Panc1 (cell line): ENCODE measurements at regions not wholly inside any gene's neighbourhood (a gene's known extent, or its start where the extent isn't known, plus 50 kb on each side); places are given as distances from the start of the nearest gene placed in this dataset.

Source experiments
- ATAC-seq: fragments of 200-7000 bp; cut with Tn5 transposase; 2 replicates; pipeline ENCODE4 v1.9.1; 2020; ENCODE audit warnings: mild to moderate bottlenecking, moderate library complexity
- BruUV-seq: library from RNA; stranded (reverse); fragments of 400-500 nt; replicated peaks from 2 replicates; lab custom pipeline; 2021; lab: Mats Ljungman, UMichigan
- CTCF ChIA-PET: fragments of 300-600 bp; sonication (Branson Sonifier 250); formaldehyde crosslinking; loops from one replicate; lab custom pipeline; 2022; ENCODE audit warnings: antibody characterized with exemption; lab: Charles Lee
- POLR2A ChIA-PET: fragments of 300-600 bp; sonication (Branson Sonifier 250); formaldehyde crosslinking; loops from one replicate; lab custom pipeline; 2022; ENCODE audit warnings: antibody characterized with exemption; lab: Charles Lee
- DNase-seq: peaks from one replicate; pipeline ENCODE4 v3.0.0-alpha.2; 2010; ENCODE audit warnings: low read depth, low spot score
- H3K27ac ChIP-seq: 2 replicates; pipeline ENCODE4 v1.5.1; 2011; ENCODE audit warnings: mild to moderate bottlenecking, low read length, inconsistent platforms
- H3K27me3 ChIP-seq: fragments of 200-500 bp; sonication (Bioruptor generic); 2 replicates; pipeline ENCODE4 v1.6.0; 2014; ENCODE audit warnings: low read length, inconsistent platforms; ENCODE audit not compliant: control insufficient read depth, insufficient read depth
- H3K36me3 ChIP-seq: fragments of 200-500 bp; sonication (Bioruptor generic); 2 replicates; pipeline ENCODE4 v1.5.1; 2014; ENCODE audit warnings: inconsistent platforms, mild to moderate bottlenecking, low read length, moderate library complexity; ENCODE audit not compliant: control insufficient read depth, insufficient read depth
- H3K4me1 ChIP-seq: 2 replicates; pipeline ENCODE4 v1.5.1; 2011; ENCODE audit warnings: inconsistent platforms, mild to moderate bottlenecking, low read length, moderate library complexity; ENCODE audit not compliant: control insufficient read depth, insufficient read depth
- H3K4me3 ChIP-seq, 2 experiments: 2 replicates each; pipeline ENCODE4 v1.5.1; 2011 to 2012; ENCODE audit warnings: low read depth in 2 of 2, low read length in 2 of 2, mild to moderate bottlenecking in 2 of 2, inconsistent platforms in 1 of 2, moderate library complexity in 1 of 2
- H3K9me3 ChIP-seq: fragments of 200-500 bp; sonication (Bioruptor generic); 2 replicates; pipeline ENCODE4 v1.5.1; 2014; ENCODE audit warnings: low read depth, mild to moderate bottlenecking, inconsistent platforms, low read length, moderate library complexity; ENCODE audit not compliant: control insufficient read depth, insufficient read depth
- POLR2AphosphoS5 ChIP-seq: IDR thresholded peaks from 2 replicates; pipeline ENCODE4 v1.6.1; 2012; ENCODE audit warnings: mild to moderate bottlenecking, low read depth, low read length, moderate library complexity
- REST ChIP-seq, 2 experiments: IDR thresholded peaks; 2 replicates each; pipeline ENCODE4 v1.6.1; 2011 to 2012; ENCODE audit warnings: low read depth in 2 of 2, control low read depth in 1 of 2, low read length in 1 of 2, mild to moderate bottlenecking in 1 of 2, moderate library complexity in 1 of 2; ENCODE audit not compliant: insufficient read depth in 1 of 2
- SIN3A ChIP-seq: IDR thresholded peaks from 2 replicates; pipeline ENCODE4 v1.6.1; 2012; ENCODE audit warnings: low read depth, mild to moderate bottlenecking, low read length, moderate library complexity, borderline replicate concordance; ENCODE audit not compliant: insufficient read depth
- TCF7L2 ChIP-seq: IDR thresholded peaks from 2 replicates; pipeline ENCODE4 v1.6.1; 2011; ENCODE audit warnings: mild to moderate bottlenecking, low read depth, low read length, inconsistent platforms
- in situ Hi-C: cut with HindIII; loops from 2 replicates; pipeline ENCODE4 v1.10.0; 2016; ENCODE audit warnings: low sequenced_read_pairs, low pct_unique_long_range_greater_than_20kb
- intact Hi-C: fragments of 100-400 bp; cut with micrococcal nuclease; formaldehyde crosslinking; loops from one replicate; pipeline ENCODE4 v1.10.0; 2022; ENCODE audit not compliant: unreplicated experiment

GRCh38 chr7:131107337-131108211 is 220.1 kb upstream of the MKLN1 start:
- in situ Hi-C loops: no loop called here
- BruUV-seq: no TSS peak
- Histone ChIP-seq H3K4me1 (peaks cover 36% of the 10 kb centered on the region), H3K36me3 (no peaks in the 10 kb centered on the region), H3K27me3 (no peaks in the 10 kb centered on the region), H3K4me3 (peak overlapping the region; percentile 68 to 94), H3K27ac (peak overlapping the region; percentile 98), H3K9me3 (no peaks in the 10 kb centered on the region)
- peak; percentile 57 for DNase-seq
- intact Hi-C loops: loop anchor here (5.0 to 10.0 kb wide), 2 partner anchors 195 to 317 kb away; no protein-coding TSS in a partner anchor
- ChIA-PET POLR2A (interaction anchor here (0.6 kb wide), 1 partner anchor 105 kb away, joined by 3 read pairs; no protein-coding TSS in a partner anchor), CTCF (interaction anchor here (0.6 kb wide), 1 partner anchor 57 kb away, joined by 3 read pairs; no protein-coding TSS in a partner anchor)
- ATAC-seq: peak; percentile 40
- TF ChIP-seq SIN3A (peak; percentile 68; the same call in 1 of the 2 replicates), REST (IDR thresholded peaks at IDR 0.05; ENCODE audit: insufficient read depth in 1 of 2, low read depth in 2 of 2, low read length in 1 of 2) (no peak), POLR2AphosphoS5 (no peak), TCF7L2 (no peak)

GRCh38 chr7:131108212-131108940 is 219.3 kb upstream of the MKLN1 start:
- no peak for TF ChIP-seq SIN3A
- no peak for TF ChIP-seq REST (IDR thresholded peaks at IDR 0.05; ENCODE audit: insufficient read depth in 1 of 2, low read depth in 2 of 2, low read length in 1 of 2)
- TF ChIP-seq POLR2AphosphoS5: no peak
- DNase-seq: no peak
- Histone ChIP-seq H3K4me3 (peak overlapping the region; percentile 68 to 94), H3K4me1 (peaks cover 36% of the 10 kb centered on the region), H3K36me3 (no peaks in the 10 kb centered on the region), H3K27me3 (no peaks in the 10 kb centered on the region), H3K9me3 (no peaks in the 10 kb centered on the region), H3K27ac (peak overlapping the region; percentile 98)
- ATAC-seq: no peak
- in situ Hi-C loops: no loop called here
- ChIA-PET POLR2A (interaction anchor here (0.7 to 1.2 kb wide), 2 partner anchors 13 to 332 kb away, joined by 3 read pairs; no protein-coding TSS in a partner anchor), CTCF (no interaction called here)
- intact Hi-C loops: loop anchor here (5.0 to 10.0 kb wide), 2 partner anchors 194 to 316 kb away; no protein-coding TSS in a partner anchor
- BruUV-seq: no TSS peak
